HepG2 (cell line): ENCODE measurements at regions not wholly inside any gene's neighbourhood (a gene's known extent, or its start where the extent isn't known, plus 50 kb on each side); places are given as distances from the start of the nearest gene placed in this dataset.

ENCODE experiments used
- ATAC-seq: fragments of 200-7000 bp; cut with Tn5 transposase; 3 replicates; pipeline ENCODE4 v1.9.1; 2020; ENCODE audit warnings: mild to moderate bottlenecking, moderate library complexity
- BruUV-seq: library from RNA; stranded (reverse); fragments of 400-500 nt; replicated peaks from 2 replicates; lab custom pipeline; 2021; lab: Mats Ljungman, UMichigan
- CTCF ChIA-PET: fragments of 300-600 bp; formaldehyde crosslinking; extraction: SDS; loops from one replicate; lab custom pipeline; 2021; ENCODE audit warnings: low total read pairs, inconsistent platforms, low intra/inter-chr PET ratio; lab: Yijun Ruan, JAX
- POLR2A ChIA-PET: fragments of 350-600 bp; sonication (Branson Sonifier 250); formaldehyde crosslinking; loops from one replicate; lab custom pipeline; 2020; ENCODE audit warnings: antibody characterized with exemption, inconsistent platforms; lab: Yijun Ruan, JAX
- DNase-seq: peaks from one replicate; pipeline ENCODE4 v3.0.0-alpha.2; 2015; ENCODE audit warnings: low spot score
- FAIRE-seq: peaks from 3 replicates; lab custom pipeline; 2011; peaks lifted over from hg19 to GRCh38; lab: Jason Lieb, UNC
- H2AFZ ChIP-seq: one replicate; pipeline ENCODE4 v1.6.1; 2011; ENCODE audit warnings: low read length, inconsistent platforms
- H3K27ac ChIP-seq: fragments of 300-600 bp; 3 replicates; pipeline ENCODE4 v1.8.0; 2011; ENCODE audit warnings: mixed run types, mild to moderate bottlenecking, mixed read lengths, low read length, inconsistent platforms; ENCODE audit not compliant: insufficient read depth; ENCODE audit errors: extremely low read length
- H3K27me3 ChIP-seq, 2 experiments: fragments of 200-600 bp in 1 of 2; 2 replicates in 1 of 2; 3 replicates in 1 of 2; pipeline versions ENCODE4 v1.6.0 to v1.8.0; 2011; ENCODE audit warnings: low read length in 2 of 2, mild to moderate bottlenecking in 2 of 2, moderate library complexity in 2 of 2, inconsistent platforms in 1 of 2; ENCODE audit not compliant: insufficient read depth in 2 of 2, control insufficient read depth in 1 of 2
- H3K36me3 ChIP-seq, 2 experiments: fragments of 200-600 bp in 1 of 2; replicated peaks in 1 of 2; 2 replicates in 1 of 2; 3 replicates in 1 of 2; pipeline versions ENCODE4 v1.5.1 to v1.8.0; 2011; ENCODE audit warnings: low read length in 2 of 2, inconsistent platforms in 1 of 2; ENCODE audit not compliant: insufficient read depth in 2 of 2, control insufficient read depth in 1 of 2
- H3K4me1 ChIP-seq: 2 replicates; pipeline ENCODE4 v1.5.1; 2012; ENCODE audit warnings: low read length, inconsistent platforms; ENCODE audit not compliant: insufficient read depth
- H3K4me2 ChIP-seq: 2 replicates; pipeline ENCODE4 v1.6.0; 2011; ENCODE audit warnings: low read depth, low read length, inconsistent platforms
- H3K4me3 ChIP-seq, 3 experiments: fragments of 200-600 bp in 1 of 3; sonication (generic), shearing (Covaris generic) in 1 of 3; replicated peaks in 1 of 3; 2 replicates each; pipeline ENCODE4 v1.5.1; 2011 to 2016; ENCODE audit warnings: low read length in 3 of 3, inconsistent platforms in 2 of 3, low read depth in 2 of 3, mild to moderate bottlenecking in 2 of 3, control low read depth in 1 of 3, mixed read lengths in 1 of 3; ENCODE audit not compliant: insufficient read depth in 1 of 3
- H3K79me2 ChIP-seq: one replicate; pipeline ENCODE4 v1.6.1; 2011; ENCODE audit warnings: low read length, inconsistent platforms; ENCODE audit not compliant: insufficient read depth
- H3K9ac ChIP-seq: 2 replicates; pipeline ENCODE4 v1.6.0; 2011; ENCODE audit warnings: mild to moderate bottlenecking, low read depth, low read length, inconsistent platforms; ENCODE audit not compliant: insufficient read depth
- H3K9me3 ChIP-seq: 2 replicates; pipeline ENCODE4 v1.5.1; 2012; ENCODE audit warnings: mild to moderate bottlenecking, low read length
- H4K20me1 ChIP-seq: 2 replicates; pipeline ENCODE4 v1.6.0; 2011; ENCODE audit warnings: inconsistent platforms, mild to moderate bottlenecking, low read length, moderate library complexity; ENCODE audit not compliant: insufficient read depth
- KDM3A ChIP-seq: IDR thresholded peaks from 2 replicates; pipeline ENCODE4 v1.6.1; 2018; ENCODE audit warnings: low read depth, missing compliant biosample characterization
- PAXIP1 ChIP-seq: sonication (generic); formaldehyde crosslinking; conservative IDR thresholded peaks from 2 replicates; pipeline ENCODE4 v1.4.0; 2020; ENCODE audit warnings: mild to moderate bottlenecking, missing genetic modification reagents, moderate library complexity
- SP1 ChIP-seq, 2 experiments: fragments of 450-650 bp in 1 of 2; sonication (generic) in 1 of 2; formaldehyde crosslinking in 1 of 2; IDR thresholded peaks; 2 replicates each; pipeline versions ENCODE4 v1.4.0 to v1.6.1; 2016 to 2020; ENCODE audit warnings: missing genetic modification reagents in 1 of 2
- TRIM22 ChIP-seq: fragments of 450-650 bp; IDR thresholded peaks from 2 replicates; pipeline ENCODE4 v1.6.1; 2017
- ZNF280D ChIP-seq: sonication (generic); formaldehyde crosslinking; IDR thresholded peaks from 2 replicates; pipeline ENCODE4 v1.5.1; 2020; ENCODE audit warnings: mild to moderate bottlenecking, missing genetic modification reagents
- ZNF446 ChIP-seq: sonication (generic); formaldehyde crosslinking; IDR thresholded peaks from 2 replicates; pipeline ENCODE4 v1.5.0; 2020; ENCODE audit warnings: mild to moderate bottlenecking, missing genetic modification reagents
- ZNF780A ChIP-seq: sonication (generic); formaldehyde crosslinking; IDR thresholded peaks from 2 replicates; pipeline ENCODE4 v1.8.0; 2022; ENCODE audit warnings: mild to moderate bottlenecking, missing genetic modification reagents, moderate library complexity
- ZNF879 ChIP-seq: sonication (generic); formaldehyde crosslinking; IDR thresholded peaks from 2 replicates; pipeline ENCODE4 v1.8.1; 2023; ENCODE audit warnings: missing genetic modification reagents
- WGBS: methylation state at CpG from one replicate; pipeline ENCODE4 v1.1.6; 2017; ENCODE audit warnings: low lambda C conversion rate; 5-methylcytosine and 5-hydroxymethylcytosine counted together
- in situ Hi-C: cut with HindIII; loops from 2 replicates; pipeline ENCODE4 v1.10.0; 2017; ENCODE audit warnings: low pct_unique_long_range_greater_than_20kb; ENCODE audit not compliant: extremely low pct_ligation_motif_present
- intact Hi-C: fragments of 100-400 bp; cut with micrococcal nuclease; formaldehyde crosslinking; loops from one replicate; pipeline ENCODE4 v1.10.0; 2022; ENCODE audit not compliant: unreplicated experiment

- Histone ChIP-seq H3K4me3 (no peak overlapping the region), H2AFZ (no peak overlapping the region), H3K79me2 (no peaks in the 10 kb centered on the region), H3K27ac (no peak overlapping the region), H3K27me3 (no peaks in the 10 kb centered on the region), H3K4me2 (no peak overlapping the region), H3K36me3 (no peaks in the 10 kb centered on the region), H4K20me1 (no peaks in the 10 kb centered on the region), H3K9ac (no peak overlapping the region), H3K4me1 (no peaks in the 10 kb centered on the region), H3K9me3 (peaks cover 95% of the 10 kb centered on the region)
- no peak for DNase-seq
- no peak for ATAC-seq
- ChIA-PET POLR2A (no interaction called here), CTCF (no interaction called here)
- in situ Hi-C loops (no loop called here), intact Hi-C loops (no loop called here)
- BruUV-seq = no TSS peak
- 1% methylated on average over 4 of the region's 4 CpGs for WGBS
- FAIRE-seq = no peak
- TF ChIP-seq ZNF280D (CRISPR knock-in tag) (no peak), ZNF446 (CRISPR knock-in tag) (no peak), KDM3A (CRISPR knock-in tag) (no peak), PAXIP1 (no peak), TRIM22 (no peak), ZNF780A (no peak), ZNF879 (CRISPR knock-in tag) (no peak), SP1 (IDR thresholded peaks at IDR 0.05) (no peak), SP1 (CRISPR knock-in tag; IDR thresholded peaks at IDR 0.05) (no peak)
Measured at GRCh38 chr20:40073535-40074111, 615.4 kb downstream of the MAFB start.
